Astrocyte (in vitro differentiated cells and primary cell): ENCODE measurements at regions not wholly inside any gene's neighbourhood (a gene's known extent, or its start where the extent isn't known, plus 50 kb on each side); places are given as distances from the start of the nearest gene placed in this dataset.

Experiments used
- EZH2 ChIP-seq: IDR thresholded peaks from 2 replicates; pipeline ENCODE4 v1.6.1; 2012; ENCODE audit warnings: mild to moderate bottlenecking, low read length, inconsistent platforms; ENCODE audit not compliant: insufficient read depth
- TF ChIP-seq, protein P1 (sequence below): IDR thresholded peaks from 2 replicates; pipeline ENCODE4 v1.5.1; 2011; ENCODE audit warnings: low read depth, mild to moderate bottlenecking, inconsistent platforms, low read length, moderate library complexity; ENCODE audit not compliant: insufficient read depth

GRCh38 chr4:186902361-186902760 lies 178.7 kb upstream of the FAT1 start:
- TF ChIP-seq, protein P1, sequence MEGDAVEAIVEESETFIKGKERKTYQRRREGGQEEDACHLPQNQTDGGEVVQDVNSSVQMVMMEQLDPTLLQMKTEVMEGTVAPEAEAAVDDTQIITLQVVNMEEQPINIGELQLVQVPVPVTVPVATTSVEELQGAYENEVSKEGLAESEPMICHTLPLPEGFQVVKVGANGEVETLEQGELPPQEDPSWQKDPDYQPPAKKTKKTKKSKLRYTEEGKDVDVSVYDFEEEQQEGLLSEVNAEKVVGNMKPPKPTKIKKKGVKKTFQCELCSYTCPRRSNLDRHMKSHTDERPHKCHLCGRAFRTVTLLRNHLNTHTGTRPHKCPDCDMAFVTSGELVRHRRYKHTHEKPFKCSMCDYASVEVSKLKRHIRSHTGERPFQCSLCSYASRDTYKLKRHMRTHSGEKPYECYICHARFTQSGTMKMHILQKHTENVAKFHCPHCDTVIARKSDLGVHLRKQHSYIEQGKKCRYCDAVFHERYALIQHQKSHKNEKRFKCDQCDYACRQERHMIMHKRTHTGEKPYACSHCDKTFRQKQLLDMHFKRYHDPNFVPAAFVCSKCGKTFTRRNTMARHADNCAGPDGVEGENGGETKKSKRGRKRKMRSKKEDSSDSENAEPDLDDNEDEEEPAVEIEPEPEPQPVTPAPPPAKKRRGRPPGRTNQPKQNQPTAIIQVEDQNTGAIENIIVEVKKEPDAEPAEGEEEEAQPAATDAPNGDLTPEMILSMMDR, result no peak
- no peak for TF ChIP-seq EZH2
